ENCODE measurements at regions not wholly inside any gene's neighbourhood (a gene's known extent, or its start where the extent isn't known, plus 50 kb on each side); places are given as distances from the start of the nearest gene placed in this dataset.

GRCh38 chr13:61029064-61029463 is 386.6 kb downstream of the PCDH20 start:
- no peak for DNase-seq

- DNase-seq, result no peak
Measured at GRCh38 chr13:61024046-61024445, 391.6 kb downstream of the PCDH20 start.

GRCh38 chr13:61021838-61022237 is 393.8 kb downstream of the PCDH20 start:
- DNase-seq, result no peak

GRCh38 chr13:61013796-61014195 is 401.9 kb downstream of the PCDH20 start:
- DNase-seq, result no peak

GRCh38 chr13:61010358-61010757 is 405.3 kb downstream of the PCDH20 start:
- DNase-seq, result no peak

- DNase-seq, result no peak
Measured at GRCh38 chr13:61002686-61003085, 413.0 kb downstream of the PCDH20 start.

- DNase-seq, result no peak
Measured at GRCh38 chr13:60990032-60990733, 425.5 kb downstream of the PCDH20 start.

- DNase-seq, result no peak
Measured at GRCh38 chr13:60986301-60986700, 429.3 kb downstream of the PCDH20 start.

GRCh38 chr13:60981407-60981806 is 434.2 kb downstream of the PCDH20 start:
- DNase-seq, result no peak

GRCh38 chr13:60976367-60976766 is 439.3 kb downstream of the PCDH20 start:
- no peak for DNase-seq

GRCh38 chr13:60974296-60974695 is 441.4 kb downstream of the PCDH20 start:
- DNase-seq, result no peak

GRCh38 chr13:60973529-60973928 is 442.1 kb downstream of the PCDH20 start:
- DNase-seq, result no peak

GRCh38 chr13:60970736-60971135 is 444.9 kb downstream of the PCDH20 start:
- no peak for DNase-seq

GRCh38 chr13:60969656-60970055 is 446.0 kb downstream of the PCDH20 start:
- DNase-seq, result no peak

- no peak for DNase-seq
Measured at GRCh38 chr13:60959427-60959826, 456.2 kb downstream of the PCDH20 start.

- DNase-seq, result no peak
Measured at GRCh38 chr13:60957816-60958215, 457.8 kb downstream of the PCDH20 start.

- no peak for DNase-seq
Measured at GRCh38 chr13:60945396-60945795, 470.3 kb downstream of the PCDH20 start.

GRCh38 chr13:60944863-60945262 is 470.8 kb downstream of the PCDH20 start:
- no peak for DNase-seq

GRCh38 chr13:60944016-60944415 is 471.6 kb downstream of the PCDH20 start:
- no peak for DNase-seq

- DNase-seq, result no peak
Measured at GRCh38 chr13:60936281-60936680, 479.4 kb downstream of the PCDH20 start.

GRCh38 chr13:60933638-60934037 is 482.0 kb downstream of the PCDH20 start:
- DNase-seq, result no peak

GRCh38 chr13:60931858-60932546 is 483.6 kb downstream of the PCDH20 start:
- DNase-seq, result no peak

GRCh38 chr13:60925686-60926085 is 490.0 kb downstream of the PCDH20 start:
- no peak for DNase-seq

GRCh38 chr13:60924856-60925255 is 490.8 kb downstream of the PCDH20 start:
- no peak for DNase-seq

All from left kidney (tissue), 1 donor.